WTC11 (cell line): ENCODE measurements at regions not wholly inside any gene's neighbourhood (a gene's known extent, or its start where the extent isn't known, plus 50 kb on each side); places are given as distances from the start of the nearest gene placed in this dataset.

Experiments used
- ATAC-seq: fragments of 200-7000 bp; cut with Tn5 transposase; 2 replicates; pipeline ENCODE4 v1.10.0; 2021; ENCODE audit warnings: mild to moderate bottlenecking, moderate library complexity
- CTCF ChIA-PET: fragments of 300-600 bp; sonication (Branson Sonifier 250); formaldehyde crosslinking; loops from one replicate; lab custom pipeline; 2021; ENCODE audit warnings: antibody characterized with exemption; lab: Charles Lee
- POLR2A ChIA-PET: fragments of 350-600 bp; sonication (Branson Sonifier 250); formaldehyde crosslinking; loops from one replicate; lab custom pipeline; 2021; ENCODE audit warnings: antibody characterized with exemption; lab: Charles Lee
- DNase-seq: peaks from one replicate; pipeline ENCODE4 v3.0.0; 2021; ENCODE audit warnings: low spot score
- H3K27ac Mint-ChIP-seq: 2 replicates; pipeline ENCODE4 v1.8.0; 2021; ENCODE audit warnings: mixed read lengths
- H3K27me3 Mint-ChIP-seq: 2 replicates; pipeline ENCODE4 v1.8.0; 2021; ENCODE audit warnings: low read depth, mild to moderate bottlenecking, moderate library complexity, mixed read lengths
- H3K36me3 Mint-ChIP-seq: 2 replicates; pipeline ENCODE4 v1.8.0; 2021; ENCODE audit warnings: mixed read lengths
- H3K4me1 Mint-ChIP-seq: 2 replicates; pipeline ENCODE4 v1.8.0; 2022; ENCODE audit warnings: mixed read lengths
- H3K4me3 Mint-ChIP-seq: 2 replicates; pipeline ENCODE4 v1.8.0; 2021; ENCODE audit warnings: mild to moderate bottlenecking, moderate library complexity, mixed read lengths
- H3K9me3 Mint-ChIP-seq: 2 replicates; pipeline ENCODE4 v1.8.0; 2021; ENCODE audit warnings: mixed read lengths
- ATF2 ChIP-seq: sonication (generic); formaldehyde crosslinking; IDR thresholded peaks from 2 replicates; pipeline ENCODE4 v1.8.1; 2022; ENCODE audit warnings: low read depth, missing genetic modification reagents, borderline replicate concordance
- CTCF ChIP-seq: fragments of 200-600 bp; IDR thresholded peaks from 2 replicates; pipeline ENCODE4 v1.8.0; 2022; ENCODE audit warnings: antibody characterized with exemption
- ELF4 ChIP-seq: sonication (generic); formaldehyde crosslinking; IDR thresholded peaks from 2 replicates; pipeline ENCODE4 v1.8.1; 2022; ENCODE audit warnings: low read depth, mild to moderate bottlenecking, moderate library complexity, missing genetic modification reagents
- EMX1 ChIP-seq: fragments of 250-450 bp; sonication (Bioruptor Pico); IDR thresholded peaks from 2 replicates; pipeline ENCODE4 v1.8.0; 2021; ENCODE audit warnings: mild to moderate bottlenecking
- FOXP4 ChIP-seq: sonication (generic); formaldehyde crosslinking; IDR thresholded peaks from 2 replicates; pipeline ENCODE4 v1.8.0; 2022; ENCODE audit warnings: mild to moderate bottlenecking, missing genetic modification reagents
- GABPB1 ChIP-seq: sonication (generic); formaldehyde crosslinking; IDR thresholded peaks from 2 replicates; pipeline ENCODE4 v1.8.1; 2023; ENCODE audit warnings: mild to moderate bottlenecking, missing genetic modification reagents
- HMGA2 ChIP-seq: fragments of 250-450 bp; sonication (Bioruptor Pico); IDR thresholded peaks from 2 replicates; pipeline ENCODE4 v1.4.0; 2021; ENCODE audit warnings: mild to moderate bottlenecking, moderate library complexity
- MLX ChIP-seq: sonication (generic); formaldehyde crosslinking; IDR thresholded peaks from 2 replicates; pipeline ENCODE4 v1.8.1; 2023; ENCODE audit warnings: mild to moderate bottlenecking, missing genetic modification reagents, moderate library complexity
- NFATC4 ChIP-seq: fragments of 250-450 bp; sonication (Bioruptor Pico); IDR thresholded peaks from 2 replicates; pipeline ENCODE4 v1.9.0; 2021; ENCODE audit warnings: mild to moderate bottlenecking
- NFYB ChIP-seq: sonication (generic); formaldehyde crosslinking; conservative IDR thresholded peaks from 2 replicates; pipeline ENCODE4 v1.8.0; 2022; ENCODE audit warnings: low read depth, missing genetic modification reagents
- PREB ChIP-seq: sonication (generic); formaldehyde crosslinking; IDR thresholded peaks from 2 replicates; pipeline ENCODE4 v1.8.1; 2022; ENCODE audit warnings: mild to moderate bottlenecking, missing genetic modification reagents, moderate library complexity, borderline replicate concordance
- TCF7 ChIP-seq: sonication (generic); formaldehyde crosslinking; IDR thresholded peaks from 2 replicates; pipeline ENCODE4 v1.8.0; 2022; ENCODE audit warnings: mild to moderate bottlenecking, low read depth, missing genetic modification reagents, moderate library complexity
- TEAD4 ChIP-seq: sonication (generic); formaldehyde crosslinking; IDR thresholded peaks from 2 replicates; pipeline ENCODE4 v1.8.0; 2022; ENCODE audit warnings: mild to moderate bottlenecking, missing genetic modification reagents
- TP53 ChIP-seq: sonication (generic); formaldehyde crosslinking; IDR thresholded peaks from 2 replicates; pipeline ENCODE4 v1.8.1; 2023; ENCODE audit warnings: mild to moderate bottlenecking, missing genetic modification reagents
- USF2 ChIP-seq: sonication (generic); formaldehyde crosslinking; IDR thresholded peaks from 2 replicates; pipeline ENCODE4 v1.8.1; 2023; ENCODE audit warnings: mild to moderate bottlenecking, missing genetic modification reagents, moderate library complexity
- ZBTB21 ChIP-seq: sonication (generic); formaldehyde crosslinking; IDR thresholded peaks from 2 replicates; pipeline ENCODE4 v1.8.1; 2023; ENCODE audit warnings: mild to moderate bottlenecking, missing genetic modification reagents, borderline replicate concordance
- ZNF281 ChIP-seq: sonication (generic); formaldehyde crosslinking; IDR thresholded peaks from 2 replicates; pipeline ENCODE4 v1.8.0; 2023; ENCODE audit warnings: mild to moderate bottlenecking, missing genetic modification reagents
- ZNF423 ChIP-seq: fragments of 250-450 bp; sonication (Bioruptor Pico); IDR thresholded peaks from 2 replicates; pipeline ENCODE4 v2.1.2; 2022; ENCODE audit warnings: mild to moderate bottlenecking, moderate library complexity
- ZNF512 ChIP-seq: sonication (generic); formaldehyde crosslinking; IDR thresholded peaks from 2 replicates; pipeline ENCODE4 v1.8.1; 2022; ENCODE audit warnings: missing genetic modification reagents, borderline replicate concordance

- TF ChIP-seq ATF2 (CRISPR knock-in tag) (no peak), TCF7 (no peak), TEAD4 (CRISPR knock-in tag) (no peak), MLX (CRISPR knock-in tag) (no peak), NFATC4 (CRISPR knock-in tag) (no peak), ELF4 (no peak)
These were observed 781.7 kb upstream of the CITED2 start (continued) for GRCh38 chr6:140156131-140156530.

GRCh38 chr6:140155451-140156126 lies 781.1 kb upstream of the CITED2 start:
- H3K27ac Mint-ChIP-seq, result no peak overlapping the region
- peaks cover 15% of the 10 kb centered on the region for H3K9me3 Mint-ChIP-seq
- POLR2A ChIA-PET, result no interaction called here
- ATAC-seq, result no peak
- DNase-seq, result no peak
- no peak overlapping the region for H3K4me3 Mint-ChIP-seq
- no peaks in the 10 kb centered on the region for H3K36me3 Mint-ChIP-seq
- CTCF ChIA-PET, result no interaction called here
- H3K4me1 Mint-ChIP-seq, result no peaks in the 10 kb centered on the region
- TF ChIP-seq ELF4, result no peak
- no peak for TF ChIP-seq ZNF281 (CRISPR knock-in tag)
- TF ChIP-seq CTCF, result no peak
- no peak for TF ChIP-seq NFATC4 (CRISPR knock-in tag)
- no peak for TF ChIP-seq TP53
- TF ChIP-seq USF2 (CRISPR knock-in tag), result no peak
- no peak for TF ChIP-seq ZNF512 (CRISPR knock-in tag)
- TF ChIP-seq HMGA2 (CRISPR knock-in tag), result no peak
- TF ChIP-seq MLX (CRISPR knock-in tag), result no peak
- no peak for TF ChIP-seq EMX1 (CRISPR knock-in tag)
- no peak for TF ChIP-seq ZNF423 (CRISPR knock-in tag)
- TF ChIP-seq ZBTB21, result no peak
- no peak for TF ChIP-seq FOXP4 (CRISPR knock-in tag)
- TF ChIP-seq NFYB (CRISPR knock-in tag), result no peak
- no peak for TF ChIP-seq GABPB1 (CRISPR knock-in tag)
- no peak for TF ChIP-seq PREB (CRISPR knock-in tag)
- H3K27me3 Mint-ChIP-seq, result no peaks in the 10 kb centered on the region
